ENCODE measurements at regions not wholly inside any gene's neighbourhood (a gene's known extent, or its start where the extent isn't known, plus 50 kb on each side); places are given as distances from the start of the nearest gene placed in this dataset.
"Not testable (repeated sequence)": the region's sequence is repeated elsewhere in the genome, so short reads cannot be mapped to it uniquely, and the experiment has no call there.

DNA sequence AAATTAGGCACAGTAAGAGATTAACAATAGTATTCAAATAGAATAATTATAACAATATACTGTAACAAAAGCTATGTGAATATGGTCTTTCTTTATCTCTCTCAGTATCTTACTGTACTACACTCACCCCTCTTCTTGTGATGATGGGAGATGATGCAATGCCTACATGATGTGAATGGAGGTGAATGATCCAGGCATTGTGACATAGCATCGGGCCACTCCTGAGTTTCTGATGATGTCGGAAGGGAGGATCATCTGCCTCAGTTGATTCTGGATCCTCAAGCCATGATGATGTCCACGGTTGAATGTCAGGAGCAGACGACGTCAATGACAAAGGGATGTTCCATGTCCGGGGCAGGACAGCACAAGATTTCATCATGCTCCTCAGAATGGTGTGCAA lies 268.3 kb upstream of the MGAT5 start:
- in situ Hi-C loops (cut with MboI; ENCODE audit: low sequenced_read_pairs), result no loop called here
- no peak for DNase-seq (ENCODE audit: low spot score in 2 of 2)
- no peaks in the 10 kb centered on the region for H3K9me3 ChIP-seq
- no peaks in the 10 kb centered on the region for H3K27me3 ChIP-seq (ENCODE audit: low read depth)
- H3K4me1 ChIP-seq, result no peaks in the 10 kb centered on the region
- no peak overlapping the region for H3K4me3 ChIP-seq
- no peaks in the 10 kb centered on the region for H3K36me3 ChIP-seq (replicated peaks)

DNA sequence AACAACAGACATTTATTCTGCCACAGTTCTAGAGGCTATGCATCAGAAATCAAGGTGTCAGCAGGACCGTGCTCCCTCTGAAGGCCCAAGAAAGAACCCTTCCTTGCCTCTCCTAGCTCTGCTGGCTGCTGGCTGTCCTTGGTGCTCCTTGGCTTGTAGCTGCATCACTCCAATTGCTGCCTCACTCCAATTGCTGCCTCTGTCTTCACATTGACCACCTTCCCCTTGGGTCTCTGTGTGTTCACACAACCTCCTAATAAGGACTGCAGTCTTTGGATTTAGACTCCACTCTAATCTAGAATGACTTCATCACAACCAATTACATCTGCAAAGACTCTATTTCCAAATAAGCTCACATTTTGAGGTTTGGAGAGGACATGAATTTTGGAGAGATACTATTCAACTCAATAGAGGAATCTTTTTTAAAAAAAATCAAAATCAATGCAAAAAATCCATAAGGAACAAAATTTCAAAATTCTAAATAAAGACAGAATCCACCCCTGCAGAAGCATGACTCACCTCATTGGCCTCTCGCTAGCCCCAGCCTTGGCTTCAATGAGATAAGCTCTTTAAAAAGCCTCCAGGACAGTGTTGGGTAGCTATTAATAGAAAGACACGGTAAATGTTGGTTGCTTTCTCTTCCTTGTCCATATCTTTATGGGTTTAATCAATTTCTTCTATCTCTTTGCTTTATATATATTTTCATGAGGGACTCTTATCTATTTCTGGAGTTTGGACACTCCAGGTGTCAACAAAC lies 267.6 kb upstream of the MGAT5 start:
- no peaks in the 10 kb centered on the region for H3K9me3 ChIP-seq
- DNase-seq (ENCODE audit: low spot score in 2 of 2), result no peak
- in situ Hi-C loops (cut with MboI; ENCODE audit: low sequenced_read_pairs), result no loop called here
- no peak overlapping the region for H3K4me3 ChIP-seq
- no peaks in the 10 kb centered on the region for H3K4me1 ChIP-seq
- no peaks in the 10 kb centered on the region for H3K36me3 ChIP-seq (replicated peaks)
- no peaks in the 10 kb centered on the region for H3K27me3 ChIP-seq (ENCODE audit: low read depth)

DNA sequence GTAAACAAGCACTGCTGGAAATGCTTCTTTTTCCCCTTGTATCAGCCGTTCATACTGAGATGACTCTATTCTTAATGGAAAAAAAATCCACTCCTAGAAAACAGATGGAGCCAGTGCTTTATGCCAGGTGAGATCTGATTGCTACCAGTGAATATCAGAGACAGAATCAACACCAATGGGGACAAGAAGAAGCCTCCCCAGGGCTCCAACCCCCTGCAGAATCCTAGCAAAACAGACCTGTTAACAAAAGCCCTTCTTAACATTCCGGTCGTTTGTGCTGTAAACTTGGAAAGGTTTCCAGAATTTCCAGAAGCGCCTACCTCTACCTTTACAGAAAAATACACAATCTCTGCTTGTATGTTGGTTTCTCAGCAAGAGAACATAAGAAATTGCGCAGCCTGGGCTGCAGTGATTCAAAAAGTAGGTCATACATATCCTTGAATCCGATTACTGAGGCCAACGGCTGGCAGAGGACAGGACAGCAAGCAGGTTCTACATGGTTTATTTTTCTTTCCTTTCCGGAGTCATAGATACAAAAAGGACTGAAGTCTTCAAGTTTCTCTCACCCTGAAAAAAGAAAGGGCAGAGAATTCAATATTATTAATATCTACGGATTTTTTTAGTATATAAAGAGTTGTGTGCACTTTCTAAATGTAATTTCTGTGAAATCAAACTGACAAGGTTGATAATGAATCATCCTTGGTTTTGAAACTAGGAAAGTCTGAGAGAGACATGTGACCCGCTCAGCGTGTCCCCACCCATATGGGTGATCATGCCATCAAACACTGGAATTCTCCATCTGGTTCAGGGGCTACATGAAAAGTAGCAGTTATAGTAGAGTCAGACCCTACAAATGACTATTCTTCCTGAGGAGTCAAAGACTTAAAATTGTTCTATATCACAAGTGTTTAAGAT lies 266.7 kb upstream of the MGAT5 start:
- in situ Hi-C loops (cut with MboI; ENCODE audit: low sequenced_read_pairs), result no loop called here
- Histone ChIP-seq H3K4me1 (no peaks in the 10 kb centered on the region), H3K27me3 (ENCODE audit: low read depth) (no peaks in the 10 kb centered on the region), H3K4me3 (no peak overlapping the region), H3K36me3 (replicated peaks) (no peaks in the 10 kb centered on the region), H3K9me3 (no peaks in the 10 kb centered on the region)
- no peak for DNase-seq (ENCODE audit: low spot score in 2 of 2)

DNA sequence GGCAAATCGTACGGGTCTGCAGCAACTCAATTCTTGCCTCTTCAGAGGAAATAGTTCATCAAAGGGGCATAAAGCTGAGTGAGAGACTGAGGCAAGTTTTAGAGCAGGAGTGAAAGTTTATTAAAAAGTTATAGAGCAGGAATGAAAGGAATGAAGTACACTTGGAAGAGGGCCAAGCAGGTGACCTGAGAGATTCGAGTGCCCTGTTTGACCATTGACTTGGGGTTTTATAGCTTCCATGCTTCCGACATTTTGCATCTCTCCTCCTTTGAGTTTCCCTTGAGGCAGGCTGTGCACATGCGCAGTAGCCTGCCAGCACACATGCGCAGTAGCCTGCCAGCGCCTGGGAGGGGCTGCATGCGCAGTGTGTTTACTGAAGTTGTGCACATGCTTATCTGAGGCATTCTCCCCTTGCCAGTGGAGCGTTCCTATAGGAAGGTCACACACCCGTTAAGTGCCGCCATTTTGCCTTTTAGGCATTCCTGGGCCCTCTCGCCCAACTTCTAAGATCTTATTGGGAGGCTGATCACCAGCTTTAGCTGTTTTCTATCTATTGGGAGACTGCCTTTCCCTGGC lies 265.5 kb upstream of the MGAT5 start:
- H3K4me1 ChIP-seq, result no peaks in the 10 kb centered on the region
- DNase-seq (ENCODE audit: low spot score in 2 of 2), result no peak
- H3K27me3 ChIP-seq (ENCODE audit: low read depth), result no peaks in the 10 kb centered on the region
- no peak overlapping the region for H3K4me3 ChIP-seq
- no peaks in the 10 kb centered on the region for H3K9me3 ChIP-seq
- H3K36me3 ChIP-seq (replicated peaks), result no peaks in the 10 kb centered on the region
- in situ Hi-C loops (cut with MboI; ENCODE audit: low sequenced_read_pairs), result no loop called here

DNA sequence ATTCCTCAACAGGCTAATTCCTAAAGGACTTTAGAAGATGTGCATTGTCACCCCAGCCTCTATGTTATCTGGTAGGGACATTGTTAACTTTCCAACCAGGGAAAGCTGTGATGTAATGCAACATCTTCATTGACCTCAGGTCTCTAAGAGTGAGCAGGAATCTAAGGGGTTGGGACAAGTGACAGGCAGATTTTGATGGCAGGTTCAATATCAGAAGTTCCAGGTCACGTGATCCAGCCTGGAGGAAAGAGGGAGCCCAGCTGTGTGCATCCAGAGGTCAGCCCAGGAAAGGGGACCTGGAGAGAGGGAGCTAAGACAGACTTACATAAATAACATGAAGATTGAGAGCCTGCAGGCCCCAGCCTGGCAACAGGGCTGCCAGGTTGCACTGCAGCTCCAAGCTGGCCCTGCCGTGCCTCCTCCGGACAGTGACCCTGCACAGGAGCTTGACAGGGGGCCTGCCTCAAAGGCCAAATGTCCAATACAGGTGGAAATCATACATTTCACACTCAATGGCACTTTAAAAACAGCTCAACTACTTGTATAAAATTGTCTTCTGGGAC lies 262.2 kb upstream of the MGAT5 start:
- Histone ChIP-seq H3K4me1 (no peaks in the 10 kb centered on the region), H3K36me3 (replicated peaks) (no peaks in the 10 kb centered on the region), H3K9me3 (no peaks in the 10 kb centered on the region), H3K4me3 (no peak overlapping the region), H3K27me3 (ENCODE audit: low read depth) (no peaks in the 10 kb centered on the region)
- no peak for DNase-seq (ENCODE audit: low spot score in 2 of 2)
- in situ Hi-C loops (cut with MboI; ENCODE audit: low sequenced_read_pairs), result no loop called here

DNA sequence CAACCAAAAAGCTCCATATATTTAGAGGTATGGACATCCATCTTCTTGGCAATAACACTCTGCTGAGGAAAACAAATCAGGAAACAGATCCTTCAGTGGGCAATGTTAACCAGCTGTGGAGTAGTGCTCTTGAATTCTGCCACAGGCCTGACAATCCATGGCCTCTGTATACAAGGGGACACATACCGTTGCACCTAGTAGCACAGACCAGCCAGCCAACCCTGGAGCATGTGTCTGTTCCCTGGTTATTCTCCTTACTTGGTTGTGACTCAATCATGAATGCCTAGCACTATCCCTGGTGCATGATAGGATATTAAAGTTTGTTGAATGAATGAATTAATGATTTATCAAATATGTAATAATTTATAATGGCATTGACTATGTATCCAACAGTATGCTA lies 261.4 kb upstream of the MGAT5 start:
- no peaks in the 10 kb centered on the region for H3K4me1 ChIP-seq
- in situ Hi-C loops (cut with MboI; ENCODE audit: low sequenced_read_pairs), result no loop called here
- H3K27me3 ChIP-seq (ENCODE audit: low read depth), result no peaks in the 10 kb centered on the region
- H3K36me3 ChIP-seq (replicated peaks), result no peaks in the 10 kb centered on the region
- no peaks in the 10 kb centered on the region for H3K9me3 ChIP-seq
- no peak overlapping the region for H3K4me3 ChIP-seq
- DNase-seq (ENCODE audit: low spot score in 2 of 2), result no peak

DNA sequence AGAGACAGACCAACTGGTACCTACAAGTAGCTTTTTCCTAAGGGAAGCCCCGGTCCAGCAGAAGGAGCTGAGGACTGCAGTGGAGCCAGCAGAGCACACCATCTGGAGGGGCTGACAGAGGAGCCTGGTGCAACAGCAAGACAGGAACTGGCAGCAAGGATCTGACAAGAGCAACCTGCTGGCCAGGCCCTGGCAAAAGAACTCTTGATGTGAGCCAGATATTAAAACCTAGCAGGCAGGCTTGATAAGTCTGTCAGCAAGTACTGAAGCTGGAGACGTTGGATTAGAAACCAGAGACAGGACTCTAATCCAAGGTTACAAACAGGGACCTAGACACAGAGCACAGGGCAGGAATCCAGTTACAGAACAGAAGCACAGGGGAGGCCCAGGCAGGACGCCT lies 260.7 kb upstream of the MGAT5 start:
- Histone ChIP-seq H3K4me3 (no peak overlapping the region), H3K36me3 (replicated peaks) (no peaks in the 10 kb centered on the region), H3K9me3 (no peaks in the 10 kb centered on the region), H3K27me3 (ENCODE audit: low read depth) (no peaks in the 10 kb centered on the region), H3K4me1 (no peaks in the 10 kb centered on the region)
- no peak for DNase-seq (ENCODE audit: low spot score in 2 of 2)
- in situ Hi-C loops (cut with MboI; ENCODE audit: low sequenced_read_pairs), result no loop called here

DNA sequence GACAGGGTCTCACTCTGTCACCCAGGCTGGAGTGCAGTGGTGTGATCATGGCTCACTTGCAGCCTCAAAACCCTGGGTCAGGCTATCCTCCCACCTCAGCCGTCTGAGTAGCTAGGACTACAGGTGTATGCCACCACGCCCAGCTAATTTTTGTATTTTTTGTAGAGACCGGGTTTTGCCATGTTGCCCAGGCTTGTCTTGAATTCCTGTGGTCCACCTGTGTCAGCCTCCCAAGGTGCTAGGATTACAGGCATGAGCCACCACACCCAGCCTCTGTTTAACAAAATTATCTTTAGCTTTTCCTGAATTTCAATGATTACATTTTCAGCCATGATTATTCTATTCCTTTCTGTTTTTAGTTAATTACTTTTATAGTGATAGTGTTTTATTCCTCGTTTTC lies 255.1 kb upstream of the MGAT5 start:
- H3K4me3 ChIP-seq; in situ Hi-C loops (cut with MboI; ENCODE audit: low sequenced_read_pairs); H3K9me3 ChIP-seq; H3K36me3 ChIP-seq (replicated peaks); H3K4me1 ChIP-seq; H3K27me3 ChIP-seq (ENCODE audit: low read depth); DNase-seq (ENCODE audit: low spot score in 2 of 2): not testable (repeated sequence)

DNA sequence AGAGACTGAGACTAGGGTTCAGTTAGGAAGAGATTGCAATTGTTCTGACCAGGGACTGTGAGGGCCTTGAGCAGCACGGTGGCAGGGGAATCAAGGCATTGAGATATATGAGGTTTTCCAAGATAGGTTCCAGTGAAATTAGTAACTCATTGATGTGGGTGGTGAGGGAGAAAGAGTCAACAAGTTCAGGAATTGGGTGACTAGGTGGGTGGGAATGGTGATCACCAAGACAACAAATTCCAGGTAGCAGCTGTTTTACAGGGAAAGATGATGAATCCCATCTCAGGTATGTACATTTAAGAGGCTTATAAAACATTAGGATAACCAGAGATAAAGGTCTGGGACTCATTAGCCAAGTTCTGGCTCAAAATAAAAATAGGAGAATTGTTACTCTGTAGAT lies 251.5 kb upstream of the MGAT5 start:
- no peak for DNase-seq (ENCODE audit: low spot score in 2 of 2)
- no peak overlapping the region for H3K4me3 ChIP-seq
- H3K36me3 ChIP-seq (replicated peaks), result no peaks in the 10 kb centered on the region
- no peaks in the 10 kb centered on the region for H3K4me1 ChIP-seq
- in situ Hi-C loops (cut with MboI; ENCODE audit: low sequenced_read_pairs), result no loop called here
- no peaks in the 10 kb centered on the region for H3K27me3 ChIP-seq (ENCODE audit: low read depth)
- H3K9me3 ChIP-seq, result no peaks in the 10 kb centered on the region

DNA sequence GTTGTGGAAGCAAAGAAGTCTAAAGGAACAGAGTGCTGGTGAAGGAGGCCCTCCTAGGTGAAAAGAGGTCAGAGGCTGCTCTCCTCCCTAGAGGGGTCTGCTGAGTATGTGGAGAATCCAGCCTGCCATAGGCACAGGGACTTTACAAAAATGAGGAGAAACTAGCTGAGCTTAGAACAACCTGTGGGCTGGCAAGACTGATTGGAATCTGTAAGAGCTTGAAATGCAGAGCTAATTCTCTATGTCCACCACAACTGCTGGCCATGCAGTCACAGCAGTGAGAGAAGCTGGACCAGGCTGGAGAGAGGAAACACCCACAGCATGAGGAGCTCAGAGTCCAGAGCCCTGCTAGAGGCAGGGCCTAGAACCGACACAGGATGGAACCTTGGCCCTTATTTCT lies 251.0 kb upstream of the MGAT5 start:
- Histone ChIP-seq H3K4me3 (no peak overlapping the region), H3K9me3 (no peaks in the 10 kb centered on the region), H3K36me3 (replicated peaks) (no peaks in the 10 kb centered on the region), H3K27me3 (ENCODE audit: low read depth) (no peaks in the 10 kb centered on the region), H3K4me1 (no peaks in the 10 kb centered on the region)
- no peak for DNase-seq (ENCODE audit: low spot score in 2 of 2)
- in situ Hi-C loops (cut with MboI; ENCODE audit: low sequenced_read_pairs), result no loop called here

DNA sequence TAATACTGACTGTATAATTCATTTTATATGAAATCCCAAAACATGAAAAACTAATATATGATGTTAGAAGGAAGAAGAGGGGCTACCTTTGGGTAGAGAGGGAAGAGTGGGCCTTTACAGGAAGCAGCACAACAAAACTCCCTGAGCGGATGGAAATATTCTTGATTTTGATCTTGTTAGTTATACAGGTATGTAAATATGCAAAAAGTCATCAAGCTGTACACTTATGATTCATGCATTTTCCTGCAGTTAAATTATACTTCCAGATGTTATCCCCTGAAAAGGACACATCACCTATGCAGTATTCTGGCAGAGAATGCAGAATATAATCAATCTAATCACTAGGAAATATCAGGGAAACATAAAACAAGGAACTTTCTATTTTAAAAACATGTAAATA lies 249.4 kb upstream of the MGAT5 start:
- in situ Hi-C loops (cut with MboI; ENCODE audit: low sequenced_read_pairs), result no loop called here
- H3K27me3 ChIP-seq (ENCODE audit: low read depth), result no peaks in the 10 kb centered on the region
- H3K4me3 ChIP-seq, result no peak overlapping the region
- H3K36me3 ChIP-seq (replicated peaks), result no peaks in the 10 kb centered on the region
- H3K9me3 ChIP-seq, result no peaks in the 10 kb centered on the region
- DNase-seq (ENCODE audit: low spot score in 2 of 2), result no peak
- no peaks in the 10 kb centered on the region for H3K4me1 ChIP-seq

DNA sequence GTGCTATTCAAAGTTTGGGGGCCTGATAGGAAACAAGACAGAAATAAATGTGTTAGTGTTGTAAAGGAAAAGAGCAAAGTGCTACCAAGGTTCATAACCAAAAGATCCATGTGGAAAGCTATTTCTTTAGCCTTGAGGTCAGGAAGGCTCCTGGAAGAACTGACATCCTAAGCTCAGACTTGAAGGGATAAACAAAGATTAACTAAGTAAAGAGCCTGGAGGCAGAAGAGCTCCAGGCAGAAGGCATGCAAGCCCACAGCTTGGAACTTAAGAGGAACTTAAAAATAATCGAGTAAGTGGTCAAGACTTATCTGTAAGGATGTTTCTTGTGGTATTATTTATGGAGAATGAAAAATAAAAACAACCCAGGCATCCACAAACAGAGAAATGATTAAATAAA lies 245.0 kb upstream of the MGAT5 start:
- no peaks in the 10 kb centered on the region for H3K36me3 ChIP-seq (replicated peaks)
- no peak for DNase-seq (ENCODE audit: low spot score in 2 of 2)
- no peaks in the 10 kb centered on the region for H3K4me1 ChIP-seq
- H3K9me3 ChIP-seq, result no peaks in the 10 kb centered on the region
- H3K27me3 ChIP-seq (ENCODE audit: low read depth), result no peaks in the 10 kb centered on the region
- no peak overlapping the region for H3K4me3 ChIP-seq
- in situ Hi-C loops (cut with MboI; ENCODE audit: low sequenced_read_pairs), result no loop called here

DNA sequence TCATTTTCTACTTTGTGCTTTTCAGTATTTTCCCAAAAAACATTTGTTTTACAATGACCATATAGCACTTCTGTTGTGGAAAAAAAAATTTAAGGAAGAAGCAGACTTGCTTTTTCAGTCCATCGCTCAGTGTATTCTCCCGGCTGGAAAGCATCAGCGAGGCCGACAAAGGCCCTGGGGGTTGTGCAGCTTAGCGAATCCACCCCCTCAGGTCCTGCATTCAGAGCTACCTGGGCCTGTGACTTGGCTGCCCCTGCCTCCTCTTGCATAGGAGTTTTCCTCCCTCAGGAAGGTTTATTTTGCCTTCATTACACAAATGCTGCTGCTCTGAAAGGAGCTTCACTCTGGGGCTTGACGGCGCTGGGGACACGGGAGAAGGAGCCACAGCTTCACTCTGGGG lies 244.4 kb upstream of the MGAT5 start:
- H3K4me1 ChIP-seq, result no peaks in the 10 kb centered on the region
- in situ Hi-C loops (cut with MboI; ENCODE audit: low sequenced_read_pairs), result no loop called here
- H3K4me3 ChIP-seq, result no peak overlapping the region
- DNase-seq (ENCODE audit: low spot score in 2 of 2), result no peak
- no peaks in the 10 kb centered on the region for H3K9me3 ChIP-seq
- H3K36me3 ChIP-seq (replicated peaks), result no peaks in the 10 kb centered on the region
- no peaks in the 10 kb centered on the region for H3K27me3 ChIP-seq (ENCODE audit: low read depth)

DNA sequence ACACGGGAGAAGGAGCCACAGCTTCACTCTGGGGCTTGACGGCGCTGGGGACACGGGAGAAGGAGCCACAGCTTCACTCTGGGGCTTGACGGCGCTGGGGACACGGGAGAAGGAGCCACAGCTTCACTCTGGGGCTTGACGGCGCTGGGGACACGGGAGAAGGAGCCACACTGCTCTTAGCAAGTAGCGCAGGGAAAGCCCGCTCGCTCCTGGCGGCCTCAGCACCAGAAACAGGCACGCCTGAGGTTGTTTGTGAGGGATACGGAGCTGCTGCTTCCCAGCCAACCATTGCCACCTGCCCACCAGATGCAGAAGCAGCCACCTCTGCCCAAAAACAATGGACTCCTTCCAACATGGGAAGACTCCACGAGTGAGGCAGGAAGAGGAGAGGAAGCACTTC lies 244.0 kb upstream of the MGAT5 start:
- DNase-seq (ENCODE audit: low spot score in 2 of 2); H3K4me3 ChIP-seq; in situ Hi-C loops (cut with MboI; ENCODE audit: low sequenced_read_pairs); H3K36me3 ChIP-seq (replicated peaks); H3K27me3 ChIP-seq (ENCODE audit: low read depth); H3K4me1 ChIP-seq; H3K9me3 ChIP-seq: not testable (repeated sequence)
